WTC11 (cell line): ENCODE measurements at regions not wholly inside any gene's neighbourhood (a gene's known extent, or its start where the extent isn't known, plus 50 kb on each side); places are given as distances from the start of the nearest gene placed in this dataset.

Source experiments
- ATAC-seq: fragments of 200-7000 bp; cut with Tn5 transposase; 2 replicates; pipeline ENCODE4 v1.10.0; 2021; ENCODE audit warnings: mild to moderate bottlenecking, moderate library complexity
- CTCF ChIA-PET: fragments of 300-600 bp; sonication (Branson Sonifier 250); formaldehyde crosslinking; loops from one replicate; lab custom pipeline; 2021; ENCODE audit warnings: antibody characterized with exemption; lab: Charles Lee
- POLR2A ChIA-PET: fragments of 350-600 bp; sonication (Branson Sonifier 250); formaldehyde crosslinking; loops from one replicate; lab custom pipeline; 2021; ENCODE audit warnings: antibody characterized with exemption; lab: Charles Lee
- DNase-seq: peaks from one replicate; pipeline ENCODE4 v3.0.0; 2021; ENCODE audit warnings: low spot score
- H3K27ac Mint-ChIP-seq: 2 replicates; pipeline ENCODE4 v1.8.0; 2021; ENCODE audit warnings: mixed read lengths
- H3K27me3 Mint-ChIP-seq: 2 replicates; pipeline ENCODE4 v1.8.0; 2021; ENCODE audit warnings: low read depth, mild to moderate bottlenecking, moderate library complexity, mixed read lengths
- H3K36me3 Mint-ChIP-seq: 2 replicates; pipeline ENCODE4 v1.8.0; 2021; ENCODE audit warnings: mixed read lengths
- H3K4me1 Mint-ChIP-seq: 2 replicates; pipeline ENCODE4 v1.8.0; 2022; ENCODE audit warnings: mixed read lengths
- H3K4me3 Mint-ChIP-seq: 2 replicates; pipeline ENCODE4 v1.8.0; 2021; ENCODE audit warnings: mild to moderate bottlenecking, moderate library complexity, mixed read lengths
- H3K9me3 Mint-ChIP-seq: 2 replicates; pipeline ENCODE4 v1.8.0; 2021; ENCODE audit warnings: mixed read lengths
- ATF3 ChIP-seq: sonication (generic); formaldehyde crosslinking; conservative IDR thresholded peaks from 2 replicates; pipeline ENCODE4 v1.8.1; 2022; ENCODE audit warnings: mild to moderate bottlenecking, missing genetic modification reagents
- CDX4 ChIP-seq: fragments of 250-450 bp; sonication (Bioruptor Pico); IDR thresholded peaks from 2 replicates; pipeline ENCODE4 v1.9.0; 2021; ENCODE audit warnings: moderate library complexity, mild to moderate bottlenecking, inconsistent platforms, borderline replicate concordance
- ELF4 ChIP-seq: sonication (generic); formaldehyde crosslinking; IDR thresholded peaks from 2 replicates; pipeline ENCODE4 v1.8.1; 2022; ENCODE audit warnings: low read depth, mild to moderate bottlenecking, moderate library complexity, missing genetic modification reagents
- FOXP1 ChIP-seq: sonication (generic); formaldehyde crosslinking; IDR thresholded peaks from 2 replicates; pipeline ENCODE4 v1.8.0; 2022; ENCODE audit warnings: missing genetic modification reagents, mild to moderate bottlenecking, moderate library complexity, borderline replicate concordance
- GABPB1 ChIP-seq: sonication (generic); formaldehyde crosslinking; IDR thresholded peaks from 2 replicates; pipeline ENCODE4 v1.8.1; 2023; ENCODE audit warnings: mild to moderate bottlenecking, missing genetic modification reagents
- JUN ChIP-seq: sonication (generic); formaldehyde crosslinking; IDR thresholded peaks from 2 replicates; pipeline ENCODE4 v1.8.0; 2023; ENCODE audit warnings: mild to moderate bottlenecking, missing genetic modification reagents
- MXD4 ChIP-seq: fragments of 250-450 bp; sonication (Bioruptor Pico); IDR thresholded peaks from 2 replicates; pipeline ENCODE4 v1.8.0; 2021; ENCODE audit warnings: mild to moderate bottlenecking, moderate library complexity, borderline replicate concordance
- NFATC4 ChIP-seq: fragments of 250-450 bp; sonication (Bioruptor Pico); IDR thresholded peaks from 2 replicates; pipeline ENCODE4 v1.9.0; 2021; ENCODE audit warnings: mild to moderate bottlenecking
- NR2C2 ChIP-seq: sonication (generic); formaldehyde crosslinking; IDR thresholded peaks from 2 replicates; pipeline ENCODE4 v1.8.0; 2022; ENCODE audit warnings: mild to moderate bottlenecking, missing genetic modification reagents
- OVOL2 ChIP-seq: fragments of 250-450 bp; sonication (Bioruptor Pico); IDR thresholded peaks from 2 replicates; pipeline ENCODE4 v1.9.0; 2021; ENCODE audit warnings: mild to moderate bottlenecking, borderline replicate concordance
- PRDM15 ChIP-seq: sonication (generic); formaldehyde crosslinking; IDR thresholded peaks from 2 replicates; pipeline ENCODE4 v1.8.0; 2022; ENCODE audit warnings: missing genetic modification reagents
- SMAD3 ChIP-seq: sonication (generic); formaldehyde crosslinking; IDR thresholded peaks from 2 replicates; pipeline ENCODE4 v1.8.0; 2022; ENCODE audit warnings: missing genetic modification reagents, mild to moderate bottlenecking, borderline replicate concordance
- TEAD1 ChIP-seq: sonication (generic); formaldehyde crosslinking; IDR thresholded peaks from 2 replicates; pipeline ENCODE4 v1.8.0; 2022; ENCODE audit warnings: mild to moderate bottlenecking, missing genetic modification reagents
- USF1 ChIP-seq: sonication (generic); formaldehyde crosslinking; IDR thresholded peaks from 2 replicates; pipeline ENCODE4 v1.8.0; 2022; ENCODE audit warnings: mild to moderate bottlenecking, missing genetic modification reagents
- USF2 ChIP-seq: sonication (generic); formaldehyde crosslinking; IDR thresholded peaks from 2 replicates; pipeline ENCODE4 v1.8.1; 2023; ENCODE audit warnings: mild to moderate bottlenecking, missing genetic modification reagents, moderate library complexity
- ZBTB21 ChIP-seq: sonication (generic); formaldehyde crosslinking; IDR thresholded peaks from 2 replicates; pipeline ENCODE4 v1.8.1; 2023; ENCODE audit warnings: mild to moderate bottlenecking, missing genetic modification reagents, borderline replicate concordance
- ZNF219 ChIP-seq: sonication (generic); formaldehyde crosslinking; IDR thresholded peaks from 2 replicates; pipeline ENCODE4 v1.8.0; 2023; ENCODE audit warnings: missing genetic modification reagents, mild to moderate bottlenecking, borderline replicate concordance
- ZNF281 ChIP-seq: sonication (generic); formaldehyde crosslinking; IDR thresholded peaks from 2 replicates; pipeline ENCODE4 v1.8.0; 2023; ENCODE audit warnings: mild to moderate bottlenecking, missing genetic modification reagents
- ZNF396 ChIP-seq: fragments of 250-450 bp; sonication (Bioruptor Pico); IDR thresholded peaks from 2 replicates; pipeline ENCODE4 v1.8.0; 2021; ENCODE audit warnings: mild to moderate bottlenecking, moderate library complexity, borderline replicate concordance
- ZNF425 ChIP-seq: fragments of 250-450 bp; sonication (Bioruptor Pico); conservative IDR thresholded peaks from 2 replicates; pipeline ENCODE4 v1.9.0; 2021; ENCODE audit warnings: mild to moderate bottlenecking
- ZNF671 ChIP-seq: fragments of 250-450 bp; sonication (Bioruptor Pico); IDR thresholded peaks from 2 replicates; pipeline ENCODE4 v1.8.0; 2021; ENCODE audit warnings: mild to moderate bottlenecking

GRCh38 chr20:24254480-24254879, 214.9 kb upstream of the SYNDIG1 start:
- Mint-ChIP-seq H3K27ac (no peak overlapping the region), H3K4me1 (no peaks in the 10 kb centered on the region), H3K36me3 (no peaks in the 10 kb centered on the region), H3K4me3 (no peak overlapping the region), H3K27me3 (peaks cover under 1% of the 10 kb centered on the region; the same call in 1 of the 2 replicates), H3K9me3 (peaks cover 7% of the 10 kb centered on the region)
- POLR2A ChIA-PET = no interaction called here
- ATAC-seq (no peak), DNase-seq (no peak)
- CTCF ChIA-PET = no interaction called here
- TF ChIP-seq GABPB1 (CRISPR knock-in tag) (no peak), SMAD3 (no peak), PRDM15 (CRISPR knock-in tag) (no peak), ZNF281 (CRISPR knock-in tag) (no peak), CDX4 (CRISPR knock-in tag) (no peak), ZBTB21 (CRISPR knock-in tag) (no peak), FOXP1 (CRISPR knock-in tag) (no peak), ZNF219 (CRISPR knock-in tag) (no peak), ATF3 (CRISPR knock-in tag) (no peak), USF2 (no peak), OVOL2 (CRISPR knock-in tag) (no peak), JUN (CRISPR knock-in tag) (no peak)

- ChIA-PET POLR2A (no interaction called here), CTCF (no interaction called here)
- no peak for ATAC-seq
- no peak overlapping the region for H3K4me3 Mint-ChIP-seq
- peaks cover 17% of the 10 kb centered on the region for H3K9me3 Mint-ChIP-seq
- peaks cover 3% of the 10 kb centered on the region; the same call in 1 of the 2 replicates for H3K27me3 Mint-ChIP-seq
- DNase-seq = no peak
- no peak overlapping the region for H3K27ac Mint-ChIP-seq
- no peaks in the 10 kb centered on the region for H3K36me3 Mint-ChIP-seq
- H3K4me1 Mint-ChIP-seq = no peaks in the 10 kb centered on the region
- TF ChIP-seq ZNF396 (CRISPR knock-in tag) (no peak), TEAD1 (CRISPR knock-in tag) (no peak), ZNF281 (CRISPR knock-in tag) (no peak), ZNF425 (CRISPR knock-in tag) (no peak), NFATC4 (CRISPR knock-in tag) (no peak), MXD4 (no peak), OVOL2 (CRISPR knock-in tag) (no peak), USF1 (CRISPR knock-in tag) (no peak), ZNF671 (CRISPR knock-in tag) (no peak), ELF4 (CRISPR knock-in tag) (no peak), NR2C2 (CRISPR knock-in tag) (no peak)
These were observed 216.1 kb upstream of the SYNDIG1 start for GRCh38 chr20:24253321-24253720.
